HepG2 (cell line): ENCODE measurements at regions not wholly inside any gene's neighbourhood (a gene's known extent, or its start where the extent isn't known, plus 50 kb on each side); places are given as distances from the start of the nearest gene placed in this dataset.

ENCODE experiments used
- GABPA ChIP-seq, 2 experiments: IDR thresholded peaks; 2 replicates each; pipeline ENCODE4 v1.6.1; 2011 to 2016; ENCODE audit warnings: low read depth in 2 of 2, low read length in 1 of 2, missing biosample characterization in 1 of 2, missing genetic modification characterization in 1 of 2
- JUN ChIP-seq: sonication (generic); formaldehyde crosslinking; IDR thresholded peaks from 2 replicates; pipeline ENCODE4 v1.4.0; 2020; ENCODE audit warnings: mild to moderate bottlenecking, missing genetic modification reagents
- MATR3 ChIP-seq: sonication (generic); formaldehyde crosslinking; IDR thresholded peaks from 2 replicates; pipeline ENCODE4 v1.4.0; 2020; ENCODE audit warnings: missing genetic modification reagents
- SP1 ChIP-seq, 2 experiments: fragments of 450-650 bp in 1 of 2; sonication (generic) in 1 of 2; formaldehyde crosslinking in 1 of 2; IDR thresholded peaks; 2 replicates each; pipeline versions ENCODE4 v1.4.0 to v1.6.1; 2016 to 2020; ENCODE audit warnings: missing genetic modification reagents in 1 of 2
- TF ChIP-seq, protein P1 (sequence below): sonication (generic); formaldehyde crosslinking; IDR thresholded peaks from 2 replicates; pipeline ENCODE4 v1.5.1; 2020; ENCODE audit warnings: mild to moderate bottlenecking, missing genetic modification reagents, moderate library complexity
- TF ChIP-seq, protein P2 (sequence below): sonication (generic); formaldehyde crosslinking; IDR thresholded peaks from 2 replicates; pipeline ENCODE4 v1.5.0; 2020; ENCODE audit warnings: mild to moderate bottlenecking, missing genetic modification reagents, moderate library complexity
- TF ChIP-seq, protein P3 (sequence below): sonication (generic); formaldehyde crosslinking; IDR thresholded peaks from 2 replicates; pipeline ENCODE4 v1.4.0; 2020; ENCODE audit warnings: missing genetic modification reagents
- TF ChIP-seq, protein P4 (sequence below): sonication (generic); formaldehyde crosslinking; conservative IDR thresholded peaks from 2 replicates; pipeline ENCODE4 v1.4.0; 2020; ENCODE audit warnings: missing genetic modification reagents

DNA sequence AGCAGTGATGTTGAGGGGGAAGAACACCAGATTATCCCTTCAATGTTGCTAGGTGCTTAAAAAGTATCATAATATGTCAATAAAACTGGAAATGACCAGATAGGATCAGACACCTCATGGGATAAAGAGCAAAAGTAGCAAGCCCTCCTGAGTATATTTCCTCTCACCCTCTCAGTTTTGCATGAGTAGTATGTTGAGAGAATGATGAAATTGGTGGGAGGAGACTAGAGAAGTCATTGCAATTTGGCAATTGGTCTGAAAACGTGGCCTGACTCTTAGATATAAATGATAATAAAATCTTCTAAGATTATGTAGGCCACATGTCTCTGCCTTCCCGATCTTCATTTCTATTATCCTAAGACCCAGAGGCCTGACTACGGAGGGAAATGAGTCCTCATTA is 151.2 kb upstream of the ARRDC3 start:
- TF ChIP-seq, protein P1, sequence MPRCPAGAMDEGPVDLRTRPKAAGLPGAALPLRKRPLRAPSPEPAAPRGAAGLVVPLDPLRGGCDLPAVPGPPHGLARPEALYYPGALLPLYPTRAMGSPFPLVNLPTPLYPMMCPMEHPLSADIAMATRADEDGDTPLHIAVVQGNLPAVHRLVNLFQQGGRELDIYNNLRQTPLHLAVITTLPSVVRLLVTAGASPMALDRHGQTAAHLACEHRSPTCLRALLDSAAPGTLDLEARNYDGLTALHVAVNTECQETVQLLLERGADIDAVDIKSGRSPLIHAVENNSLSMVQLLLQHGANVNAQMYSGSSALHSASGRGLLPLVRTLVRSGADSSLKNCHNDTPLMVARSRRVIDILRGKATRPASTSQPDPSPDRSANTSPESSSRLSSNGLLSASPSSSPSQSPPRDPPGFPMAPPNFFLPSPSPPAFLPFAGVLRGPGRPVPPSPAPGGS (CRISPR knock-in tag): no peak
- TF ChIP-seq GABPA (IDR thresholded peaks at IDR 0.05; ENCODE audit: low read depth, low read length) (no peak), GABPA (CRISPR knock-in tag; IDR thresholded peaks at IDR 0.05; ENCODE audit: low read depth) (no peak), MATR3 (no peak), JUN (CRISPR knock-in tag) (no peak), SP1 (IDR thresholded peaks at IDR 0.05) (no peak), SP1 (CRISPR knock-in tag; IDR thresholded peaks at IDR 0.05) (no peak)
- TF ChIP-seq, protein P2, sequence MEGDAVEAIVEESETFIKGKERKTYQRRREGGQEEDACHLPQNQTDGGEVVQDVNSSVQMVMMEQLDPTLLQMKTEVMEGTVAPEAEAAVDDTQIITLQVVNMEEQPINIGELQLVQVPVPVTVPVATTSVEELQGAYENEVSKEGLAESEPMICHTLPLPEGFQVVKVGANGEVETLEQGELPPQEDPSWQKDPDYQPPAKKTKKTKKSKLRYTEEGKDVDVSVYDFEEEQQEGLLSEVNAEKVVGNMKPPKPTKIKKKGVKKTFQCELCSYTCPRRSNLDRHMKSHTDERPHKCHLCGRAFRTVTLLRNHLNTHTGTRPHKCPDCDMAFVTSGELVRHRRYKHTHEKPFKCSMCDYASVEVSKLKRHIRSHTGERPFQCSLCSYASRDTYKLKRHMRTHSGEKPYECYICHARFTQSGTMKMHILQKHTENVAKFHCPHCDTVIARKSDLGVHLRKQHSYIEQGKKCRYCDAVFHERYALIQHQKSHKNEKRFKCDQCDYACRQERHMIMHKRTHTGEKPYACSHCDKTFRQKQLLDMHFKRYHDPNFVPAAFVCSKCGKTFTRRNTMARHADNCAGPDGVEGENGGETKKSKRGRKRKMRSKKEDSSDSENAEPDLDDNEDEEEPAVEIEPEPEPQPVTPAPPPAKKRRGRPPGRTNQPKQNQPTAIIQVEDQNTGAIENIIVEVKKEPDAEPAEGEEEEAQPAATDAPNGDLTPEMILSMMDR: no peak
- TF ChIP-seq, protein P3, sequence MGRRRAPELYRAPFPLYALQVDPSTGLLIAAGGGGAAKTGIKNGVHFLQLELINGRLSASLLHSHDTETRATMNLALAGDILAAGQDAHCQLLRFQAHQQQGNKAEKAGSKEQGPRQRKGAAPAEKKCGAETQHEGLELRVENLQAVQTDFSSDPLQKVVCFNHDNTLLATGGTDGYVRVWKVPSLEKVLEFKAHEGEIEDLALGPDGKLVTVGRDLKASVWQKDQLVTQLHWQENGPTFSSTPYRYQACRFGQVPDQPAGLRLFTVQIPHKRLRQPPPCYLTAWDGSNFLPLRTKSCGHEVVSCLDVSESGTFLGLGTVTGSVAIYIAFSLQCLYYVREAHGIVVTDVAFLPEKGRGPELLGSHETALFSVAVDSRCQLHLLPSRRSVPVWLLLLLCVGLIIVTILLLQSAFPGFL (CRISPR knock-in tag): no peak
- TF ChIP-seq, protein P4, sequence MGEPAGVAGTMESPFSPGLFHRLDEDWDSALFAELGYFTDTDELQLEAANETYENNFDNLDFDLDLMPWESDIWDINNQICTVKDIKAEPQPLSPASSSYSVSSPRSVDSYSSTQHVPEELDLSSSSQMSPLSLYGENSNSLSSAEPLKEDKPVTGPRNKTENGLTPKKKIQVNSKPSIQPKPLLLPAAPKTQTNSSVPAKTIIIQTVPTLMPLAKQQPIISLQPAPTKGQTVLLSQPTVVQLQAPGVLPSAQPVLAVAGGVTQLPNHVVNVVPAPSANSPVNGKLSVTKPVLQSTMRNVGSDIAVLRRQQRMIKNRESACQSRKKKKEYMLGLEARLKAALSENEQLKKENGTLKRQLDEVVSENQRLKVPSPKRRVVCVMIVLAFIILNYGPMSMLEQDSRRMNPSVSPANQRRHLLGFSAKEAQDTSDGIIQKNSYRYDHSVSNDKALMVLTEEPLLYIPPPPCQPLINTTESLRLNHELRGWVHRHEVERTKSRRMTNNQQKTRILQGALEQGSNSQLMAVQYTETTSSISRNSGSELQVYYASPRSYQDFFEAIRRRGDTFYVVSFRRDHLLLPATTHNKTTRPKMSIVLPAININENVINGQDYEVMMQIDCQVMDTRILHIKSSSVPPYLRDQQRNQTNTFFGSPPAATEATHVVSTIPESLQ (CRISPR knock-in tag): no peak
